Uterus (tissue), 2 donors: ENCODE measurements at regions not wholly inside any gene's neighbourhood (a gene's known extent, or its start where the extent isn't known, plus 50 kb on each side); places are given as distances from the start of the nearest gene placed in this dataset.
"Not testable (repeated sequence)": the region's sequence is repeated elsewhere in the genome, so short reads cannot be mapped to it uniquely, and the experiment has no call there.

Experiments used
- POLR2A ChIP-seq, 2 donors: fragments of 450-650 bp; IDR thresholded peaks; one replicate each; pipeline ENCODE4 v1.6.1; 2016; ENCODE audit warnings: antibody characterized with exemption in 2 of 2, mild to moderate bottlenecking in 1 of 2, moderate library complexity in 1 of 2
- TF ChIP-seq, protein P1 (sequence below), 4 experiments: fragments of 200-600 bp in 2 of 4; fragments of 450-650 bp in 2 of 4; sonication (generic) in 2 of 4; IDR thresholded peaks; one replicate each; pipeline ENCODE4 v1.5.1; 2016 to 2019; ENCODE audit warnings: antibody characterized with exemption in 4 of 4, mild to moderate bottlenecking in 2 of 4, moderate library complexity in 1 of 4

- TF ChIP-seq, protein P1, sequence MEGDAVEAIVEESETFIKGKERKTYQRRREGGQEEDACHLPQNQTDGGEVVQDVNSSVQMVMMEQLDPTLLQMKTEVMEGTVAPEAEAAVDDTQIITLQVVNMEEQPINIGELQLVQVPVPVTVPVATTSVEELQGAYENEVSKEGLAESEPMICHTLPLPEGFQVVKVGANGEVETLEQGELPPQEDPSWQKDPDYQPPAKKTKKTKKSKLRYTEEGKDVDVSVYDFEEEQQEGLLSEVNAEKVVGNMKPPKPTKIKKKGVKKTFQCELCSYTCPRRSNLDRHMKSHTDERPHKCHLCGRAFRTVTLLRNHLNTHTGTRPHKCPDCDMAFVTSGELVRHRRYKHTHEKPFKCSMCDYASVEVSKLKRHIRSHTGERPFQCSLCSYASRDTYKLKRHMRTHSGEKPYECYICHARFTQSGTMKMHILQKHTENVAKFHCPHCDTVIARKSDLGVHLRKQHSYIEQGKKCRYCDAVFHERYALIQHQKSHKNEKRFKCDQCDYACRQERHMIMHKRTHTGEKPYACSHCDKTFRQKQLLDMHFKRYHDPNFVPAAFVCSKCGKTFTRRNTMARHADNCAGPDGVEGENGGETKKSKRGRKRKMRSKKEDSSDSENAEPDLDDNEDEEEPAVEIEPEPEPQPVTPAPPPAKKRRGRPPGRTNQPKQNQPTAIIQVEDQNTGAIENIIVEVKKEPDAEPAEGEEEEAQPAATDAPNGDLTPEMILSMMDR (IDR thresholded peaks at IDR 0.05), result not testable (repeated sequence)
- TF ChIP-seq POLR2A (IDR thresholded peaks at IDR 0.05), result not testable (repeated sequence)
Measured at GRCh38 chr16:80906169-80906568, 100.5 kb downstream of the CMC2 start.
